B cell (primary cell): ENCODE measurements at regions not wholly inside any gene's neighbourhood (a gene's known extent, or its start where the extent isn't known, plus 50 kb on each side); places are given as distances from the start of the nearest gene placed in this dataset.

Experiments
- ATAC-seq: fragments of 200-7000 bp; cut with Tn5 transposase; one replicate; pipeline ENCODE4 v1.10.0; 2021; ENCODE audit warnings: low read depth, mild to moderate bottlenecking, moderate number of reproducible peaks, moderate library complexity
- CTCF ChIA-PET: fragments of 350-600 bp; sonication (Branson Sonifier 250); formaldehyde crosslinking; loops from one replicate; lab custom pipeline; 2021; ENCODE audit warnings: antibody characterized with exemption, inconsistent platforms; lab: Charles Lee
- POLR2A ChIA-PET: fragments of 350-600 bp; sonication (Branson Sonifier 250); formaldehyde crosslinking; loops from one replicate; lab custom pipeline; 2021; ENCODE audit warnings: antibody characterized with exemption; lab: Charles Lee
- DNase-seq: peaks from one replicate; pipeline ENCODE4 v3.0.0; 2013
- H2AFZ ChIP-seq: 2 replicates; pipeline ENCODE4 v1.6.1; 2012; ENCODE audit warnings: mild to moderate bottlenecking, low read depth, low read length; ENCODE audit not compliant: insufficient read depth, poor library complexity, severe bottlenecking
- H3K27ac ChIP-seq, 2 donors: 1 replicate in 1 of 2; 2 replicates in 1 of 2; pipeline ENCODE4 v1.5.1; 2012 to 2013; ENCODE audit warnings: low read length in 2 of 2, mild to moderate bottlenecking in 2 of 2, moderate library complexity in 1 of 2
- H3K27me3 ChIP-seq, 4 experiments: fragments of 200-600 bp in 1 of 4; sonication (generic) in 1 of 4; replicated peaks in 1 of 4; 1 replicate in 2 of 4; 2 replicates in 2 of 4; pipeline versions ENCODE4 v1.6.1 to v1.7.0; 2013 to 2016; ENCODE audit warnings: low read length in 3 of 4, mild to moderate bottlenecking in 2 of 4, mixed read lengths in 1 of 4, moderate library complexity in 1 of 4; ENCODE audit not compliant: insufficient read depth in 4 of 4, control insufficient read depth in 3 of 4; ENCODE audit errors: control extremely low read depth in 1 of 4
- H3K36me3 ChIP-seq, 2 experiments: replicated peaks in 1 of 2; 1 replicate in 1 of 2; 2 replicates in 1 of 2; pipeline versions ENCODE4 v1.6.1 to v1.7.1; 2013; ENCODE audit warnings: low read length in 1 of 2; ENCODE audit not compliant: insufficient read depth in 2 of 2, control insufficient read depth in 1 of 2; ENCODE audit errors: control extremely low read depth in 1 of 2, extremely low read depth in 1 of 2
- H3K4me1 ChIP-seq, 2 donors: fragments of 200-600 bp in 1 of 2; sonication (generic) in 1 of 2; 1 replicate in 1 of 2; 2 replicates in 1 of 2; pipeline versions ENCODE4 v1.5.1 to v1.6.1; 2013 to 2017; ENCODE audit warnings: low read length in 2 of 2; ENCODE audit not compliant: control insufficient read depth in 2 of 2, insufficient read depth in 2 of 2
- H3K4me2 ChIP-seq: replicated peaks from 2 replicates; pipeline ENCODE3; 2012; ENCODE audit warnings: mild to moderate bottlenecking, low read depth, low read length; ENCODE audit not compliant: poor library complexity, severe bottlenecking
- H3K4me3 ChIP-seq, 5 experiments: fragments of 200-600 bp in 1 of 5; sonication (generic) in 1 of 5; 1 replicate in 3 of 5; 2 replicates in 2 of 5; pipeline versions ENCODE4 v1.5.1 to v1.7.0; 2011 to 2016; ENCODE audit warnings: low read length in 4 of 5, mild to moderate bottlenecking in 4 of 5, low read depth in 2 of 5, control low read depth in 1 of 5, moderate library complexity in 1 of 5; ENCODE audit not compliant: insufficient read depth in 1 of 5; ENCODE audit errors: control extremely low read depth in 1 of 5, extremely low read depth in 1 of 5
- H3K79me2 ChIP-seq: fragments of 200-600 bp; sonication (generic); one replicate; pipeline ENCODE4 v1.6.0; 2016; ENCODE audit warnings: low read length; ENCODE audit not compliant: control insufficient read depth, insufficient read depth
- H3K9ac ChIP-seq: fragments of 200-600 bp; sonication (generic); 2 replicates; pipeline ENCODE4 v1.6.1; 2017; ENCODE audit warnings: mild to moderate bottlenecking, low read length, moderate library complexity
- H3K9me3 ChIP-seq, 3 donors: one replicate each; pipeline versions ENCODE4 v1.6.1 to v1.7.1; 2013; ENCODE audit warnings: low read length in 2 of 3; ENCODE audit not compliant: control insufficient read depth in 2 of 3, insufficient read depth in 1 of 3; ENCODE audit errors: control extremely low read depth in 1 of 3
- H4K20me1 ChIP-seq: 2 replicates; pipeline ENCODE4 v1.6.0; 2012; ENCODE audit warnings: mild to moderate bottlenecking, low read length; ENCODE audit not compliant: insufficient read depth, control insufficient read depth, poor library complexity, severe bottlenecking
- H3K27ac Mint-ChIP-seq: one replicate; pipeline ENCODE4 v1.8.0; 2021; ENCODE audit warnings: mixed read lengths
- H3K27me3 Mint-ChIP-seq: one replicate; pipeline ENCODE4 v1.8.0; 2021; ENCODE audit warnings: mixed read lengths
- H3K4me1 Mint-ChIP-seq: one replicate; pipeline ENCODE4 v1.8.0; 2021; ENCODE audit warnings: mixed read lengths
- H3K4me3 Mint-ChIP-seq: one replicate; pipeline ENCODE4 v1.8.0; 2021; ENCODE audit warnings: mixed read lengths
- H3K9me3 Mint-ChIP-seq: one replicate; pipeline ENCODE4 v1.8.0; 2022; ENCODE audit warnings: mixed read lengths; ENCODE audit not compliant: insufficient read depth
- CTCF ChIP-seq: fragments of 200-600 bp; IDR thresholded peaks from one replicate; pipeline ENCODE4 v1.8.0; 2022; ENCODE audit warnings: antibody characterized with exemption, mild to moderate bottlenecking
- EZH2 ChIP-seq: IDR thresholded peaks from 2 replicates; pipeline ENCODE4 v1.6.1; 2012; ENCODE audit warnings: borderline replicate concordance, low read depth, mild to moderate bottlenecking, moderate library complexity, low read length; ENCODE audit not compliant: insufficient read depth, poor library complexity, severe bottlenecking
- WGBS: methylation state at CpG from one replicate; pipeline ENCODE4 v1.1.5; 2013; ENCODE audit warnings: missing lambda C conversion rate; ENCODE audit not compliant: insufficient coverage; 5-methylcytosine and 5-hydroxymethylcytosine counted together
- intact Hi-C: fragments of 100-400 bp; cut with micrococcal nuclease; formaldehyde crosslinking; loops from one replicate; pipeline ENCODE4 v1.10.0; 2022

GRCh38 chr5:66234241-66234640 lies 90.1 kb downstream of the SREK1 start:
- ATAC-seq: no peak
- DNase-seq: no peak
- Histone ChIP-seq H3K79me2 (no peaks in the 10 kb centered on the region), H3K4me3 (no peak overlapping the region), H3K9me3 (peaks cover 0 to 3% (median 0%) of the 10 kb centered on the region in 3 donors), H3K36me3 (no peaks in the 10 kb centered on the region), H3K27ac (no peak overlapping the region), H4K20me1 (no peaks in the 10 kb centered on the region), H3K27me3 (no peaks in the 10 kb centered on the region), H3K4me1 (no peaks in the 10 kb centered on the region), H3K4me2 (no peak overlapping the region), H3K9ac (no peak overlapping the region), H2AFZ (no peak overlapping the region)
- Mint-ChIP-seq H3K9me3 (no peaks in the 10 kb centered on the region), H3K27ac (no peak overlapping the region), H3K4me3 (no peak overlapping the region), H3K4me1 (no peaks in the 10 kb centered on the region), H3K27me3 (peaks cover 13% of the 10 kb centered on the region)
- CTCF ChIA-PET: no interaction called here
- intact Hi-C loops: no loop called here
- 93% methylated on average over 5 of the region's 8 CpGs for WGBS
- TF ChIP-seq CTCF: no peak
- TF ChIP-seq EZH2: no peak
- POLR2A ChIA-PET: no interaction called here

GRCh38 chr5:66238435-66238834 lies 94.3 kb downstream of the SREK1 start:
- TF ChIP-seq CTCF: no peak
- TF ChIP-seq EZH2: no peak
- DNase-seq (no peak), ATAC-seq (no peak)
- H3K4me1 ChIP-seq: no peaks in the 10 kb centered on the region
- H3K36me3 ChIP-seq: no peaks in the 10 kb centered on the region
- no peak overlapping the region for H2AFZ ChIP-seq
- Mint-ChIP-seq H3K4me1 (no peaks in the 10 kb centered on the region), H3K27me3 (peaks cover 29% of the 10 kb centered on the region), H3K9me3 (no peaks in the 10 kb centered on the region), H3K27ac (no peak overlapping the region), H3K4me3 (no peak overlapping the region)
- 100% methylated on average over 2 of the region's 6 CpGs for WGBS
- no peak overlapping the region for H3K9ac ChIP-seq
- no peaks in the 10 kb centered on the region for H3K79me2 ChIP-seq
- no peaks in the 10 kb centered on the region for H3K27me3 ChIP-seq
- ChIA-PET POLR2A (no interaction called here), CTCF (no interaction called here)
- H3K9me3 ChIP-seq: peaks cover 0 to 3% (median 0%) of the 10 kb centered on the region in 3 donors
- intact Hi-C loops: no loop called here
- no peaks in the 10 kb centered on the region for H4K20me1 ChIP-seq
- no peak overlapping the region for H3K4me2 ChIP-seq
- no peak overlapping the region for H3K4me3 ChIP-seq
- no peak overlapping the region for H3K27ac ChIP-seq
